A673 (cell line): ENCODE measurements at regions not wholly inside any gene's neighbourhood (a gene's known extent, or its start where the extent isn't known, plus 50 kb on each side); places are given as distances from the start of the nearest gene placed in this dataset.

Experiments
- BruUV-seq: library from RNA; stranded (reverse); fragments of 400-500 nt; replicated peaks from 2 replicates; lab custom pipeline; 2021; lab: Mats Ljungman, UMichigan
- CTCF ChIA-PET: fragments of 300-600 bp; sonication (Branson Sonifier 250); formaldehyde crosslinking; loops from one replicate; lab custom pipeline; 2022; ENCODE audit warnings: antibody characterized with exemption; lab: Charles Lee
- POLR2A ChIA-PET: fragments of 300-600 bp; sonication (Branson Sonifier 250); formaldehyde crosslinking; loops from one replicate; lab custom pipeline; 2022; ENCODE audit warnings: antibody characterized with exemption; ENCODE audit not compliant: low non-redundant PET; lab: Charles Lee
- DNase-seq: peaks from one replicate; pipeline ENCODE4 v3.0.0-alpha.2; 2015; ENCODE audit warnings: low spot score
- H3K27ac ChIP-seq: fragments of 200-600 bp; sonication (generic); 2 replicates; pipeline ENCODE4 v1.5.1; 2016; ENCODE audit warnings: mixed run types, low read depth, mild to moderate bottlenecking, mixed read lengths, antibody characterized with exemption, low read length; ENCODE audit not compliant: poor library complexity, severe bottlenecking
- H3K27me3 ChIP-seq: fragments of 200-600 bp; sonication (generic); replicated peaks from 2 replicates; pipeline ENCODE4 v1.6.1; 2017; ENCODE audit warnings: mixed run types, low read depth, mild to moderate bottlenecking, mixed read lengths, antibody characterized with exemption, low read length; ENCODE audit not compliant: insufficient read depth, poor library complexity
- H3K36me3 ChIP-seq: fragments of 200-600 bp; sonication (generic); 2 replicates; pipeline ENCODE4 v1.6.1; 2016; ENCODE audit warnings: mixed run types, mild to moderate bottlenecking, mixed read lengths, antibody characterized with exemption, low read length; ENCODE audit not compliant: insufficient read depth, poor library complexity, severe bottlenecking
- H3K4me1 ChIP-seq: fragments of 200-600 bp; sonication (generic); 2 replicates; pipeline ENCODE4 v1.6.1; 2017; ENCODE audit warnings: mixed run types, mild to moderate bottlenecking, mixed read lengths, antibody characterized with exemption, low read length; ENCODE audit not compliant: insufficient read depth, poor library complexity, severe bottlenecking
- H3K4me3 ChIP-seq: fragments of 200-600 bp; sonication (generic); 2 replicates; pipeline ENCODE4 v1.5.1; 2016; ENCODE audit warnings: low read depth, mixed run types, mild to moderate bottlenecking, mixed read lengths, low read length; ENCODE audit not compliant: poor library complexity, severe bottlenecking
- H3K9me3 ChIP-seq: fragments of 200-600 bp; sonication (generic); 2 replicates; pipeline ENCODE4 v1.6.1; 2016; ENCODE audit warnings: mixed run types, low read depth, mild to moderate bottlenecking, mixed read lengths, antibody characterized with exemption, low read length; ENCODE audit not compliant: poor library complexity, severe bottlenecking
- EZH2 ChIP-seq: fragments of 200-600 bp; sonication (generic); IDR thresholded peaks from 2 replicates; pipeline ENCODE4 v1.6.1; 2017; ENCODE audit warnings: borderline replicate concordance, low read depth, mild to moderate bottlenecking, mixed read lengths, antibody characterized with exemption, low read length; ENCODE audit not compliant: poor library complexity, severe bottlenecking
- intact Hi-C: fragments of 100-400 bp; cut with micrococcal nuclease; formaldehyde crosslinking; loops from one replicate; pipeline ENCODE4 v1.10.0; 2022; ENCODE audit not compliant: unreplicated experiment
- TF ChIP-seq, protein P1 (sequence below): fragments of 300-800, 200-600 bp; sonication (generic); conservative IDR thresholded peaks from 2 replicates; pipeline ENCODE4 v1.5.1; 2017; ENCODE audit warnings: low read depth, mild to moderate bottlenecking, antibody characterized with exemption, low read length, moderate library complexity, mixed read lengths

DNA sequence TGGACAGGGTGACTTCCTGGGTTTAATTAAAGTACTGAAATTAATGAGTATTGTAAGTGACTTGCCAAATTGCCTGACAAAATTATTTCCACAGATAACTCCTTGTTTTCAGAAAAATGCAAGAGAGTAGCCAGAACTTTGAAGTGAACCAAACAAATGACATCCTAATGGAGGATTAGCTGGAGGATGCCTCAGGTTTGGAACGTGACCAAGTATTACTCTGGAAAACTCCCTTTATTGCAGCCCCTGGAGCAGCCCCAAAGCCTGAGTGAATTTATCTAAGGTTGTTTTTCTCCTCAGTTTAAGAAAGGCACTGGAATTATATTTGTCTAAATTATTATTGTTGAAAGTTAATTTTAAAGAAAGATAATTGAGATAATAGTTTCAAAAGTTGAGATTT is 343.6 kb upstream of the MTNR1B start:
- Histone ChIP-seq H3K27ac (no peak overlapping the region), H3K4me3 (no peak overlapping the region), H3K4me1 (no peaks in the 10 kb centered on the region), H3K36me3 (no peaks in the 10 kb centered on the region), H3K27me3 (no peaks in the 10 kb centered on the region), H3K9me3 (no peaks in the 10 kb centered on the region)
- intact Hi-C loops = no loop called here
- ChIA-PET CTCF (no interaction called here), POLR2A (no interaction called here)
- DNase-seq = no peak
- BruUV-seq = no TSS peak
- TF ChIP-seq, protein P1, sequence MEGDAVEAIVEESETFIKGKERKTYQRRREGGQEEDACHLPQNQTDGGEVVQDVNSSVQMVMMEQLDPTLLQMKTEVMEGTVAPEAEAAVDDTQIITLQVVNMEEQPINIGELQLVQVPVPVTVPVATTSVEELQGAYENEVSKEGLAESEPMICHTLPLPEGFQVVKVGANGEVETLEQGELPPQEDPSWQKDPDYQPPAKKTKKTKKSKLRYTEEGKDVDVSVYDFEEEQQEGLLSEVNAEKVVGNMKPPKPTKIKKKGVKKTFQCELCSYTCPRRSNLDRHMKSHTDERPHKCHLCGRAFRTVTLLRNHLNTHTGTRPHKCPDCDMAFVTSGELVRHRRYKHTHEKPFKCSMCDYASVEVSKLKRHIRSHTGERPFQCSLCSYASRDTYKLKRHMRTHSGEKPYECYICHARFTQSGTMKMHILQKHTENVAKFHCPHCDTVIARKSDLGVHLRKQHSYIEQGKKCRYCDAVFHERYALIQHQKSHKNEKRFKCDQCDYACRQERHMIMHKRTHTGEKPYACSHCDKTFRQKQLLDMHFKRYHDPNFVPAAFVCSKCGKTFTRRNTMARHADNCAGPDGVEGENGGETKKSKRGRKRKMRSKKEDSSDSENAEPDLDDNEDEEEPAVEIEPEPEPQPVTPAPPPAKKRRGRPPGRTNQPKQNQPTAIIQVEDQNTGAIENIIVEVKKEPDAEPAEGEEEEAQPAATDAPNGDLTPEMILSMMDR = no peak
- TF ChIP-seq EZH2 = no peak

- no peak for DNase-seq
- BruUV-seq = no TSS peak
- CTCF ChIA-PET = no interaction called here
- no peaks in the 10 kb centered on the region for H3K4me1 ChIP-seq
- no peaks in the 10 kb centered on the region for H3K36me3 ChIP-seq
- no peak for TF ChIP-seq EZH2
- TF ChIP-seq, protein P1 = no peak
- no peak overlapping the region for H3K4me3 ChIP-seq
- POLR2A ChIA-PET = no interaction called here
- no peak overlapping the region for H3K27ac ChIP-seq
- no peaks in the 10 kb centered on the region for H3K27me3 ChIP-seq
- H3K9me3 ChIP-seq = no peaks in the 10 kb centered on the region
- intact Hi-C loops = no loop called here
These were observed 342.8 kb upstream of the MTNR1B start for GRCh38 chr11:92626624-92627023.

GRCh38 chr11:92627615-92628256 is 341.7 kb upstream of the MTNR1B start:
- Histone ChIP-seq H3K4me1 (no peaks in the 10 kb centered on the region), H3K27ac (no peak overlapping the region)
- intact Hi-C loops = no loop called here

More at GRCh38 chr11:92627615-92628256, 341.7 kb upstream of the MTNR1B start:
- no peaks in the 10 kb centered on the region for H3K36me3 ChIP-seq
- DNase-seq = no peak
- TF ChIP-seq EZH2 = no peak
- TF ChIP-seq, protein P1 = no peak
- POLR2A ChIA-PET = no interaction called here
- CTCF ChIA-PET = no interaction called here
- H3K4me3 ChIP-seq = no peak overlapping the region
- no peaks in the 10 kb centered on the region for H3K27me3 ChIP-seq
- no TSS peak for BruUV-seq
- no peaks in the 10 kb centered on the region for H3K9me3 ChIP-seq
